ENCODE measurements at regions not wholly inside any gene's neighbourhood (a gene's known extent, or its start where the extent isn't known, plus 50 kb on each side); places are given as distances from the start of the nearest gene placed in this dataset.

DNA sequence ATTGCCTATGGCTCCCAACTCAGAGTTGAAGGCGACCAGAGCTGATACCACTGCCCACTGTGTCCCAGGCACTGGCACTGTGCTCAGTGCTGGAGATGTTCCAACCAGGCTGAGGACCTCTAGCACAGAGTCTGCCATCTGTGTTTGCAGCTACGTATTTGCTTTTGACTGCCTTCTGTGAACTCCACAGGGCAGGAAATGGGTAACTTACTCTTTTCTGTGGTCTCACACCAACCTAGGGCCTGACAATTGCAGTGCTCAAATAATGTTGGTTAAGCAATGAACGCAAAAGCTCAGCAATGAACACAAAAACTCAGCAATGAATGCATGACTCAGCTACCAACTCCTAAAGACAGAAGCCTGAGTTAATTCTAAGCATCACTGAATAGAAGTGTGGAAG is 202.8 kb downstream of the NUAK1 start:
- TF ChIP-seq POLR2A (IDR thresholded peaks at IDR 0.05) (no peak), POLR2AphosphoS5 (IDR thresholded peaks at IDR 0.05; ENCODE audit: insufficient read depth in 1 of 2, low read depth in 1 of 2) (no peak)
